GM21390 (cell line): ENCODE measurements at regions not wholly inside any gene's neighbourhood (a gene's known extent, or its start where the extent isn't known, plus 50 kb on each side); places are given as distances from the start of the nearest gene placed in this dataset.
"Not testable (repeated sequence)": the region's sequence is repeated elsewhere in the genome, so short reads cannot be mapped to it uniquely, and the experiment has no call there.

Source experiments
- ATAC-seq: cut with Tn5 transposase; IDR thresholded peaks from one replicate; pipeline ENCODE4 v1.9.1; 2021; ENCODE audit not compliant: unreplicated experiment

DNA sequence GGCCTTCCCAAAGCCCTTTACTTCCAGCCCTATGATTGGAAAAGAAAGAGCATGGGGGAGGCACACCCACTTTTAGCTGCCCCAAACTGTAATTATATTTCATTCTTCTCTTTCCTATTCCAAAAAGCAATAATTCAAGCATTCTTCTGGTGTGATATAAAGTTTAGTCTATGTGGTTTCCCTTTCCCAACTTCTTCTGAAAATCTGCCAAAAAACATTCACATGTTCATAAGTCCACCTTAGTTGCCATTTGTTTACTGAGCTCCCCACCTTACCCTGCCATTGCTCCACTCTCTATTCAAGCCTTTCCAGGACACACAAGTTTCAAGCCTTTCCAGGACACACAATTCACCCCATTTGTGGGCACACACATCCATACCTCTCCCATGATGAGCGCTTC is 111.6 kb upstream of the BMAL1 start:
- ATAC-seq: no peak

DNA sequence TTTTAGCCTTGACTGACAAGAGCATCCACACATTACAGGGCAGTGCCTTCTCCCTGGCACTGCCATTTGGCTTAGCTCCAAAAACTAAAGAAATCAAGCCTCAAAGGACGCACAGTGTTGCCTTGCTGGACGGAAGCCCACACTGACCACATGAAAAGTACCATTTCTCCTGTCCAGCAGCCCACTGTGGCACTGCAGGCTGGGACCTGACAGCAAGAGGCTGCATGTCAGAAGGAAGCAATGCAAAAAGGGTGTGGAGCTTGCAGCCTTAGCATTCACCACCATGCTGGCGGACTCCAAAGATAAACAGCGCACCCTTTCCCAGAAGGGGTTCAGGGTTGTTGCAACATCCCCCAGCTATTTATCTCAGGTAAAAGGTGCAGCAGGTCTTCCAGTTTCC is 109.3 kb upstream of the BMAL1 start:
- ATAC-seq: no peak

DNA sequence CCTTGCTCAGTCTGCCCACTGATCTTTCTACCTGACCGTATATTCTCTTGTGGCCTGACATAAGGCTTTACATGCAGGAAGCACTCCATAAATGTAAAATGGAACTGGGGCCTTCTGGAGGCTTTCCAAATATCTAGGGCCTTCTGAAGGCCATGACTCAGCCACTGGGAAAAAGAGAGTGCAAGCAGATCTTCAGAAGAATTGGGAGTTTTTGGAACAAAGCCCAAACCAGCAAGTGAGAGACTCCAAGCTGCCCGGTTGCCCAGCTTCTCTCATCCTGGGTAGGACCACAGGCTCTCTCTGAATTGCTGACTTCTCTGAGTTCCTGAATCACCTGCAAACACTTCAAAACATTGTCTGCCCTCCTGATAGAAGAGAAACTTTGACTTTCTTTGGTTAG is 107.9 kb upstream of the BMAL1 start:
- no peak for ATAC-seq

DNA sequence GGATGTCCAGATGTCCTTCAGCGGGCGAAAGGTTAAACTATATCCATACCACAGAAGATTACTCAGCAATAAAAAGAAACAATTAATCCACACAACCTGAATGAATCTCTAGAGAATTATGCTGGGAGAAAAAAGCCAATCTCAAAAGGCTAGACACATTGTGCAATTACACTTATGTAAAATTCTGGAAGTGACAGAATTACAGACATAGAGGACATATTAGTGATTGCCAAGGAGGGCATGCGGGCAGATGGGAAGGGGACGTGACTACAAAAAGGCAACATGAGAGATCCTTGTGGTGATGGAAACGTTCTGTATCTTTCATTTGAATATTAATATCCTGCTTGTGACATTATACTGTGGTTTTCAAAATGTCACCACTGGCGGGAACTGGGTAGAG is 103.5 kb upstream of the BMAL1 start:
- ATAC-seq: no peak

DNA sequence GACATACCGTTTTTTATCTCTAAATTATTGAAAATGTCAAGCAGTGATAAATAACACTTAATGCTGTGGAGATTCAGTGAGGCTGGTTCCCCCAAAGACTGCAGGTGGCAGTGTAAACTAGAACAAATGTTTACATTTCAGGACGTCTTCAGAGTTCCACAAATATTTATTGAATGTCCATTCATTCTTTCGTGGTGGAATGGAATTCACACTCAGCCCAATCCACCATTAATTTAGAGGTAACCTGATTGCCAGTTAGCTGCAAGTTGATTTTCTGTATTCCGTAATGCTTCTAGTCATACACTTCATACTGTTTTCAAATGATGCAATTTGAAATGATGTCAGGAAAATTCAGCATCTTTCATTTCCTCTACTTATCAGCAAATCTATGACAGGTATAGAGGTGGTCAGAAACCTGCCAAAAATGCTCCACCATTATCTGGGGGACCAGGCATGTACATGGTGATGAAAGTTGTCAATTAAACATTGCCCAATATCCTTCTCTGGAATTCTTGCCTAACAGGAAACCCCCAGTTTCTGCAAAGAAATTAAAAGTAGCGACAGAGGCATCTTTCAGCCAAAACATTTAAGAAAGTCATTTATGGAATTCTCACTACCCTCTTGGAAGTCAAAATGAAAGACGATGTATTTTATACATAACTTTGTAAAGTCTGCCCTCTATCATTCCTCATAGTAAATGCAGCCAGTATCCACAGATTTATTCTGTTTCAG is 94.3 kb upstream of the BMAL1 start:
- ATAC-seq: no peak

DNA sequence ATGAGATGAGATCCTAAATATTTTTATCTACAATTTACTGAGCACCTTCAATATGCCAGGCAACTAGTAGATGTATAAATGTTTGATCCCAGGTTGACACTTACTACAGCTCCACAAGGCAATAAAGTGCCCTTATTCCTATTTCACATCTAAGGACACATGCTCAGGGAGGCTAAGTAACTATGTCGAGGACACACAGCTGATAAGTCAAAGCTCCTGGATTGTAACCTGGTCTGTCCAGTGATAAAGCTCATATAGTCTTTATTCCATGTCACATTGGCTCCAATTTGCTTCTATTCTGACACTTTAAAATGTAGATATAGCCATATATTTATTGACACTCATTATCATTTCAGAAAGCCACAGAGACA is 93.8 kb upstream of the BMAL1 start:
- ATAC-seq: no peak

DNA sequence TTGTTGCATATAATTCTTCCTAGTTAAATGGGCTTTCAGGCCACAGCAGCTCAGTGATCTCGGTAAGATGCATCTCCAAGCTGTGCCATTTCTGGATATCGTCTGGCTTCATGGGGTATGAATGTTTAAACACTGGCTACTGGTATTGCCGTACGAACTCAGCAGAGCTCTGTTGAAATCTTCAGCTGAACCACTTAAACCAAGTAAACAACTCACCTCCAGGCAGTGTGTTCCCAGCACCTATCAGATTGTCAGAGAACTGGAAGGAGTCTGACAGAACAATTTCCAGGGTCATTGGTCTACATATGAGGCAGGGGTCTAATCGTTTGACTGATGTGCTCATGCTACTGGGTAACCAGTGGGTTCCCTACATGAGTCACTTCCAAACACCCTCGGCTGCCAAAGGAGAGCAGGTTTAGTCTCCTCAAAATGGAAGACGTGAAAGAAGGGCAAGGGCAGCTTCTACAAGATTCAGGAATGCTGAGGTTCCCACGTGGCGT is 93.2 kb upstream of the BMAL1 start:
- no peak for ATAC-seq

DNA sequence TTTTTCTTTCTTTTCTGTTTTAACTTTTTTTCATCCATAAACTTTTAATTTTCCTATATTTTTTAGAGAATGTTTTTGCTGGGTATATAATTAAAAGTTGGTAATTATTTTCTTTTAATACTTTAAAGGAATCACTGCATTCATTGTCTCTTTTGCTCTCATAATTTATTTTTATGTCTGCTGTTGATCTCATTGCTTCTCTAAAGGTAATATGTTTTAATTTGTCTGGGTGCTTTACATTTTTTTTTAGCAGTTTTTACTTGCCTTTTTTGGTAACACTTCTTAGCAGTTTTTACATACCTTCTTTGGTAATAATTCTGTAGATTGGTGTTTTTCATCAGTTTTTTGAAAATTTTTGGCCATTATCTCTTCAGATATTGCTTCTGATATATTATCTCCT is 89.4 kb upstream of the BMAL1 start:
- no peak for ATAC-seq

DNA sequence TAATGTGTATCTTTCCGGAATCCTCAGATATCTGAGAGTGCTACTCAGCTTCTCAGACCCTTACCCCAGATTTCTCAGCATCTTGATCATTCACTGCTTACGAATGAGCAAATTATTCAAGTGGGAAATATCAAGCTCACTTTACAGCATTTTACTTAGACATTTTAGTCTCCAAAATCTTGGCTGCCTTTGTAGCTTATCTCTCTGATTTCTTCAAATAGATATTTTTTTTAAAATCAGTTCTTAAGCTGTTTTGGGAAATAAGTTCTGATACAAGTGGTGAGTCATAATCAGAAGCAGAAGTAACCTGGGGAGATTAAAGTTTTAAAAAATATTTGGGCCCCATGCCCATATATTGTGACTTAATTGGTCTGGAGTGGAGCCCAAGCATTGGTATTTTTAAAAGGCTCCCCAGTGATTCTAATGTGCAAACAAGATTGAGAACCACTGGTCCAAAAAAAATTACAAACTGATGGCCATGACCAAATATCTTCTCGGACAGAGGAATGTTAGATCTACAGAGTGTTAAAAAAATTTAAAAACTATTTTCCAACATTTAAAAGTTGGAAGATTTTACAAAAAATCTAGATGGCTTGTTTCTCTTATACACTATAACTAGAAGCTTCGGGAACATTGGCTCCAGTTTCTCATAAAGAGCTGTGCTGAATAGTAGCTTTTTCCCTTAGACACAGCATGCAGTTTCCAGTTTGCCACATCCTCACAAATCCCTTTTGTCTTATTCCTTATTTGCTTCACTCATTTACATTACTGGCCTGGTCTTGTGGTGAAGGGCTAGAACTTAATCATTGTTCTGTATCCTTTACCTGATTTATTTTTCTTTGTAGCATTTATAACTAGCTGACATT is 87.8 kb upstream of the BMAL1 start:
- no peak for ATAC-seq

DNA sequence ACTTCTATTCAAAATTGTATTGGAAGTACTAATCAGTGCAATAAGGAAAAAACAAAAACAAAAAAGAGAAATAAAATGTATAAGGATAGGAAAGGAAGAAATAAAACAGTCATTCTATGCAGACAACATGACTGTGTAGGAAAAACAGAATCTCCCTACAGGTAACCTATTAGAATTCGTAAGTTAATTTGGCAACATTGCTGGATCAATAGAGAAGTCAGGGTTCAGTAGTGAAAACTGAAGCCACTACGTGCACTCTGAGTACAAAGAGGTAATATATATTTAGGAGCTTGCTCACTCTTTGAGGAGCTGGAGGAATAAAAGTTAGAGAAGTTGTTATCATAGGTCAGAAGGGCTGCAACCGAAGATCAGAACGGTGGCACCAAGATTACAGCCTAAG is 84.0 kb upstream of the BMAL1 start:
- no peak for ATAC-seq

DNA sequence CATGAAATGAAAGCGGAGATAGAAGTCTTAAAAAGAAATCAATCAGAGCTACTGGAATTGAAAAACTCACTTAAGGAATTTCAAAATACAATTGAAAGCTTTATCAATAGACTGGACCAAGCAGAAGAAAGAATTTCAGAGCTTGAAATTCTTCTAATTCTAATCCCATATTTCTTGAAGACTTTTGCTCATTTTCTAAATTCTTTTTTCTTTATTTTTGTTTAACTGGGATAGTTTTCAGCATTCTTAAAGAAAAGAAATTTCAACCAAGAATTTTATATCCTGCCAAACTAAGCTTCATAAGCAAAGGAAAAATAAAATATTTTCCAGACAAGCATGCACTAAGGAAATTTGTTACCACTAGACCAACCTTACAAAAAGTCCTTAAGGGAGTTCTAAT is 80.2 kb upstream of the BMAL1 start:
- not testable (repeated sequence) for ATAC-seq

DNA sequence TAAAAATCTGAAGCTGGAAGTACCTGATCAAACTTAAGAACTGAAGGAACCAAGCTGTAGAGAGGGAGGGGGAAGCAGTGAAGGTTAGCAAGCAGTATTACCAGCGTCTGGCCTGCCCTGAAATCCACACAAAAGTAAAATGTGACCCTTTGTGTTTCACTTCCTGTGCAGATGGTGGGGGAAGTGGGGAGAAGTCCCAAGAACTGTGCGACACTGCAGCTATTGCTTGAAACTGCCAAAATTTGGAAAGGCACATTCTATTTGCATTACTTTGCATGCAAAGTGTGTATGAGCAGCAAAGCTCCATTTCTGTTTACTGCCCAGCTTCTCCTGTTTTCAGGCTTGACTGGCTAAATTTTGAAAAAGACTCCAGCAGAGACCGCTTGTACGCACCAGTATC is 72.1 kb upstream of the BMAL1 start:
- ATAC-seq: no peak

DNA sequence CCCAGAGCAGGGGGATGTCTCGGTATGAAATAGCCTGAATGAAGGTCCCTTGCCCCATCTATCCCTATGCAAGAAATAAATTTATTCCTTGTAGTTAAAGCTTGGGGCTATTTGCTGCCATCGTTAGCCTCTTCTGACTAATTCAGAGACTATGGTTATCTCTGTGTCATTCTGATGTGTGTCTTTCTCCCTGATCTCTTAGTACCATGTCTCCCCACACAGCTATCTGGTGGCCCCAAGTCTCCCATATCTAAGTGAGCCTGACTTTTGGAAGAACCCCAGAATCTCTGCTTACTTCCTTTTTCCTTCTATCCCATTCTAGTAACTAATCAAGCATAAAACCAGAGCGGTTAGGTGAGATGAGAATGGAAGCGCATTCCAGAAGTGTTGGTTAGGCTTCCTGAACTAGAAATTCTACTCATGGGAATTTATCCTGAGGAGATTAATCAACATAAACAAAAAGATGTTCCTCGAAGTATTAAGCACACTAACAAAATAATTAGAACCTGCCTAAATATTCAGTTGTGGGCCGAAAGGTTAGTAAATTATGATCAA is 71.4 kb upstream of the BMAL1 start:
- no peak for ATAC-seq

DNA sequence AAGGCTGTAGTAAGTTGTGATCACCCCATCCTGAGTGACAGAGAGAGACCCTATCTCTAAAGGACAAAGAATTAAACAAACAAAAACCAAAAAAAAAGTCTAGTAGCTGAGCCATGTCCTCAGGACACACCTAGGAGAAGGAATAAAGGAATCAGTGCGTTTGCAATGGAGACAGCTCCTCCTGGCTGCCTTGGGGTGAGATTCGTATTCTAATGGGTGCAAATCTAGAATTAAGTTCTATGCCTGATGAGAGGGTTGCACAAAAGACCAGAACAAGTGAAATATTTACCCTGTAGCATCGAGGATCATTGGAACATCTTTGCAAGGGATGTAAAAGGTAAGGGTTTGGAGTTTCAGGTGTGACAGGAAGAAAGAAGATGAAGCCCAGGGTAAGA is 70.3 kb upstream of the BMAL1 start:
- ATAC-seq: no peak

DNA sequence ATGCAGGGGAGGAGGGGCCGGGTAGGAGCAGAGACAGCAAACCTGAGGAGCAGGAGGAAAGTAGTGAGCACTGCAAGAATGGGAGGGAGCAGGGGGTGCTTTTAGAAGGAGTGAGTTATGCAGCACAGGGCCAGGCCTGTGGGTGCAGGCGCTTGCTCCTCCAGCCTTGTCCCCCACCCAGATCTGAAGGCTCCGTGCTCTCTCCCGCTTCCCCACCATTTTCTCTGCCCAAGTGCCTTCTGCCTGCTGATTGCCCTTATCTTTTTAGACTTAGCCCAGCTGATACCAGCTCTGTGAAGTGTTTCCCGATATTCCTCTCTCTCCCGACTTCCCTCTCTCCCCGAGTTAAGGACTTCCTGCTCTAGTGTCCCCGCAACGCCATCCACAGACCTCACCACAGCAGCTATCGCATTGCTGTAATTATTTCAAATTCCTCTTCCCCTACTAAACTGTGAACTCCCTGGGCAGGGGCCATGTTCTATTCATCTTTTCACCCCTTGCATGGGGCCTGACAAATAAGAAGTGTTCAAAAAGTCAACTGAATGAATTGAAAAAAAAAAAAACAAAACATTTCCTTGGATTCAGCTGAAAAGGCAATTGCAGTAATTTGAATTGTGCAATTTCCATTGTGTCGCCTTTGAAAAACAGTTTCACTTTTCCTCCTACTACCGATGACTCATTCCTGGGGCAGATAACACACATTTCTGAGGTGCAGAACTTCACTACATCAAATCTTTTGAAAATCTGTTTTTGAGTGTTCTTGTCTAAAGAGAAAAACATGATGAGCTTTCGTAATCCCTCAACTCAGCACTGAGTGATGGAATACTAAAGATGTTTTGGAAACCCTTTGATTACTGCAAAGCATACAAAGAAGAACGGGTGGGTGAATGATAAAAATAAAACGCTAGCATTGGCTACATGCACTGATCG is 69.7 kb upstream of the BMAL1 start:
- no peak for ATAC-seq

DNA sequence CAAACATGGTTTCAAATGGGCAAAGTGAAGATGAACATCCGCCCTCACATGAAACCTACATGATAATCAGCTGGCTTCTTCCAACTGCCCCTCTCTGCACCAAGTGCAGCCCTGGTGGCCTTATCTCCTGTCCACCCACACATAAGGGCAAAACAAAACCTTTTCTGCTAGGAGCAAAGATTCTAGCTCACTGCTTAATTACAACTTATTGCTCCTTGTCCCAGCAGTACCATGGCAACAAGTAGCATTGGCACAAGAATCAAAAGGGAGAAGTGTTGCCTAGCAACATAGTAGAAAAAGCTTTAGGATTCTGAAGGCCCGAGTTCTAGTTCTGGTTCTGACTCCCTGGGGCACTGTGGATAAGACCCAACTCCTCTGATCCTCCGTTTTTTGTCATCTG is 68.7 kb upstream of the BMAL1 start:
- no peak for ATAC-seq

DNA sequence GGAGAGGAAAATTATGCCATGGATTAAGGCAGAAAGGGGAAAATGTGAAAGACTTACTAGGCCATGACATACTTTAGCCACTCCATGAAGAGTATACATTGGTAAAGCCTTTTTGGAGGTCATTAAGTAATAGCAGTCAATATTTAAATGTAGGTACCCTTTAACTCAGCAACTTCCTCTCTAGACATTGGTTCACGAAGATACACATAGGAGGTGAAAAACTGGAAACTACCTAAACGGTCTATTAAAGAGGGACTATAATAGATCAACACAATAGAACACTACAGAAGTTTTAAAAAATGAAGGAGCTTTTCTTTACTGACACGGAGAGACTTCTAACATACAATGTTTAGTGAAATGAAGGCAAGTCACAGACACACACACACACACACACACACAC is 68.2 kb upstream of the BMAL1 start:
- ATAC-seq: no peak

DNA sequence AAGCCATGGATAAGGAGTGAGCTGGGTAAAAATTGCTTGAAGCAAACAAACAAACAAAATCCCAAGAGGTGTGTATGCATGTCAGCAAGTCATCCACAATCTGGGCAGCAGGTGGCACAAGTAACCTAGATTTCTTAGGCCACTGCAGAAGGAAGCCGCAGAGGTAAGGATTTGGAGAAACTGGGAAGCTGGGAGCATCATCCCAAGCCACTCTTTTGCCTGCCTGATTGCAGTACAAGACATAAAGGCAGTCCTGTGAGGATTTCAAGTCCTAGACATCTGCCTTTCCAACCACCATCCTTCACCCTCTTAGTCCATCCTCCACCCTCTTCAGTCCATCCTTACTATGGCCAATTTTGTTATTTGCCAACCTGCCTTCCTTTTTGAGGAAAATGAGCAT is 67.2 kb upstream of the BMAL1 start:
- no peak for ATAC-seq

DNA sequence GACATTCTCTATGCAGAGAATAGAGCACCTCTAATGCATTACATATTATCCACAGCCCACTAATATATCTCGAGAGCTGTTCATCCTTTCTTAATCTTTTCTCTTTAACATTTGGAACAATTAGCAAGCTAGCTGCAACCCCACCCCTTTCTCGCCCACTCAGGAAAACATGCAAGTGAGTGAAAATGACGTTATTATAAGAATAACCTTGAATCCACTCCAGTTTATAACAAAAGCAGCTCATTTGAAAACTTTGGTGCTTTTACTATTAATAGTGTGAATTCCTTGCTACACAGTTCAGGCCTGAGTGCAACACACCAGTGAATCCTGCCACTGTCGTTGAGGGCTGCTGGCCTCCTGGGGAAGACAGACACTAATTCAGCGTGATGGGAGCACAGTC is 63.3 kb upstream of the BMAL1 start:
- ATAC-seq: no peak

DNA sequence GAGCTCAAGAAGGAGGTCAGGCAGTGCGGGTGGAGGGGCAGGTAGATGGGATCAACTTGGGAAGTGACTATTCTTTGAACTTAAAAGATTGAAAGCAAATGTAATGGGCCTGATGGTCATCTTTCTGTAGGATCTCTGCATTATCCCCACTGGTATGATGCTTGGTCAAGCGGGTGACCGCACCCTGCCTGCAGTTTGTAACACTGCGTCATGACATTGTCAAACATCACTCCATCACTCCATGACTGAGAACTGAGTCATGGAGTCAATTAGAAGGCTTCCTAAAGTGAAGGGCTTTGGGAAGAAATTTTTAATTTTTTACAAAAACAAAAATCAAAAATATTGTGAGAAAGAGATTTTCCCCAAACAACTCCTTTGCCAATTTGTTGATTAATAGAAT is 62.4 kb upstream of the BMAL1 start:
- ATAC-seq: no peak
